ENCODE measurements at regions not wholly inside any gene's neighbourhood (a gene's known extent, or its start where the extent isn't known, plus 50 kb on each side); places are given as distances from the start of the nearest gene placed in this dataset.
"Not testable (repeated sequence)": the region's sequence is repeated elsewhere in the genome, so short reads cannot be mapped to it uniquely, and the experiment has no call there.

DNA sequence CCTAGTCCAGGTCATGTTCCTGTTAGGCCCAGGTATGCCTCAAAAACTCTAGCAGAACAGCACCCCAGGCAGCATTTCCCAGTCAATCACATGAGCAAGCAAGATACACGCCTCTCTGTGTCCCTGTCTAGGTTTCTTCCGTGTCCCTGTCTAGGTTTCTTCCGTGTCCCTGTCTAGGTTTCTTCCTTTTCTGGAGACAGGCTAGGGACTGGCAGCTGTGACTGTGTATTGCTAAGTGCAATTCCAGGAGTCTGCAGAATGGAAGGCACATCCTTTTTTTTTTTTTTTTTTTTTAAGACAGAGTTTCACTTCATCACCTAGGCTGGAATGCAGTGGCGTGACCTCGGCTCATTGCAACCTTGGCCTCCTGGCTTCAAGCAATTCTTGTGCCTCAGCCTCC, 77.6 kb downstream of the SETD4 start:
- DNase-seq (ENCODE audit: low read depth in 2 of 2), result no peak

DNA sequence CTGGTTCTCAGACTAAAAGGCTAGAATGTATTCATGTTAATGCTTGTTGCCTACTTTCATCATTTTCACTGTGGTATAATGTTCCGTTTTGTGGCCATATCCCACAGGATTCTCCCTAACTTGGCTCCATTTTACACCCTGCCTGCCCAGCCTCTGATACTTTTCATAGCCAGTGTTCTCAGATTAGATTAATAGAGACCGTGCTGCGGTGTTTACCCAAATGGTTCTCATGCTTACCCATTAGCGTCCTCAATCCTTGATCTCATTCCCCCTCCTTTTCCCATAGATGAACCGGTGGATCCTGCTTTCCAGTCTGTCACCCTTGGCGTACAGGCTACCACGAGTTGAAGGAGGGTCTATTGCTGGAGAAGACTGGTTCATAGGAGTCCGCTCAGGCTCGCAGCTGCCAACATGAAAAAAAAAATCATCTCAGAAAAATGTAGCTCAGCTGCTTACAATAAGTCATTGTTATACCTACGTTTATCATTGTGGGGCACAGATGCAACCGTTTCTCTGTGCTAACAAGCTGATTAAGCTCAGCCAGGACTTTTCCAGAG, 78.7 kb downstream of the SETD4 start:
- no peak for DNase-seq (ENCODE audit: low read depth in 2 of 2)

DNA sequence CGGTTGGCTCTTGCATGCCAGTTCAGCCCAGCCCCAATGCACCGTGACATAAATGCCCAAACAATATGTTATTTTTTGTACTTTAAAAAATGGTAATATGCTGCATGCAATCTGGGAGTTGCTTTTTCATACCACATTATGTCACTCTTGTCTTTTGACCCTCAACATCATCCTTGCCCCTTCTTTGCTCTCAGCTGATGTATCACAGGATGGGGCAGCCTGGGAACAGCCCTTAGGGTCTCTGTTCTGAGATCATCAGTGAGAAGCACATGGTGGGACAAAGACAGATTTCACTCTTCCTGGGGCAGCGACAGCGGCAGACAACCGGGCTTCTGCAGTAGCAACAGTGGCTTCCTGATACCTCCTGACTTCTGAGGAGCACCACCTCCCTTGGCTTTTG, 79.5 kb downstream of the SETD4 start:
- no peak for DNase-seq (ENCODE audit: low read depth in 2 of 2)

- DNase-seq (ENCODE audit: low read depth in 2 of 2), result not testable (repeated sequence)
Observed at GRCh38 chr21:35977860-35978259, 82.5 kb downstream of the SETD4 start.

DNA sequence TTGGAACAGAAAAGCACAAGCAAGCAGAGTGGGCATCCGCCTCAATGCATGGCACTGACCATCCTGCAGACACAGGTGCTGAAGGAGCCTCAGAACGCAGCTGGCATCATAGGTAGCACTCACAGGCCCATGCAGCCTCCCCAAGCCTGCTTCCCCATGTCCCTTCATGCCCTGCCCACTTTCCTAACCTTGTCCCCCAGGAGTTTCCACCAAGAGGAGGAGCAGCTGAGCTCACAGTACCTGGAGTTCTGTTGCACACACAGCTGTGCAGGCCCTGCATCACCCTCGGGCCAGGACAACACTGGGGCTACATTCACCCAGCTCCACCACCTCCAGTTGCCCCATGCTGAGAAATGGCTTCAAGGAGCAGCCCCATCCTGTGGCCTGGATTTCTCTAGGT, 83.4 kb downstream of the SETD4 start:
- DNase-seq (ENCODE audit: low read depth in 2 of 2), result no peak

DNA sequence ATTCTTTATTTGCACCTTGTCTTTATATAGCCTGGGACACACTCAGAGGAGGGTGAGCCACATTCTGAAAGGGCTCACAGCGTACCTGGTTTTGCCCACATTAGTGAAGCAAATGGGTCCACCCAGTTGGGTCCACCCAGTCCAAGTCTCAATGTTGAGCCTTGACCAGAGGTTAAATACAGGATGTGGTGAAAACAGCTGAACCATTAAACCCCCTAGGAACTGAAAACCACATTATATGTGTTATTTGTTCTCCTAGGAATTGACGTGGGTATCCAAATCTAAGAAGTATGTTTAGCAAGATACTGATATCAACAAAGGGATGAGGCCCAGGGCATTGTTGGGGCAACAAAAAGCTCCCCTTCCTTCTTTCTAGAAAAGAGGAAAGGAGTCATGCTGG, 83.8 kb downstream of the SETD4 start:
- no peak for DNase-seq (ENCODE audit: low read depth in 2 of 2)

DNA sequence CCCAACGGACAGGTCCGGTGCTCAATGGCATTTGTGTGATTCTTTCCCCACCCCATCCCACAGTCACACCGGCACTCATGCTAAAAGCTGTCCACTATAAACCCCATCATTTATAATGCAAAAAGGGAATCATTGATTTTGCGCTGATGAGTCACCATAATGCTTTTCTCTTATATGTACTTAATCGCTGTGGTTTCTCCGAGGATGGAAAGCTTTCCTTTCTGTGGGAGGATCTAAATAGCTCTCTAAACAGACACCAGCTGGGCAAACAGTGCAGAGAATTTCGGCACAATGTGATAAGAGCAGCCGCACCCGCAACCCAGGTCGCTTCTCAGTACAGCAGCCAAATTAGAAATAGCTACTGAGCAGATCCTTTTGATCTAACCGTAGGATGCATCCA, 85.6 kb downstream of the SETD4 start:
- DNase-seq (ENCODE audit: low read depth in 2 of 2), result no peak

GRCh38 chr21:35971824-35972223, 88.5 kb downstream of the SETD4 start:
- no peak for DNase-seq (ENCODE audit: low read depth in 2 of 2)

- no peak for DNase-seq (ENCODE audit: low read depth in 2 of 2)
Observed at GRCh38 chr21:35969281-35969680, 91.0 kb downstream of the SETD4 start.

GRCh38 chr21:35968564-35968963, 91.8 kb downstream of the SETD4 start:
- DNase-seq (ENCODE audit: low read depth in 2 of 2), result no peak

DNA sequence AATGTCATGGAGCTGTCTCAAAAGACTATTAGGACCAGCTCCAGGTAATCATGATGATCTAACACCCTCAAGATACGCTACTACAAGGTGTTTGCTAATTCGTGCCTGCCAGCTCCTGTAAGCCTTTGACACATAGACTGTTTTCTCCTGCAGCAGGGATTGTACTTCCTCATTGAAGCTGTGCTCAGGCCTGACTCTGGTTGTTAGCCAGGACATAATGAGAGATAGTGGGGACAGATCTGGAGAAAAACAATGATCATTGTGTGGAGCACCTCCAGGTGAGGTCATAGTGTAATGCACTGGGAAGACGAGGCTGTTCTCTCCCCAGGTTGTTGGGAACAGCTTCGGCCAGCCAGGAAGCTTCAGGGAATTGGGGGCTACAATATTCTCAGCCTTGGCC, 94.6 kb downstream of the SETD4 start:
- DNase-seq (ENCODE audit: low read depth in 2 of 2), result no peak

DNA sequence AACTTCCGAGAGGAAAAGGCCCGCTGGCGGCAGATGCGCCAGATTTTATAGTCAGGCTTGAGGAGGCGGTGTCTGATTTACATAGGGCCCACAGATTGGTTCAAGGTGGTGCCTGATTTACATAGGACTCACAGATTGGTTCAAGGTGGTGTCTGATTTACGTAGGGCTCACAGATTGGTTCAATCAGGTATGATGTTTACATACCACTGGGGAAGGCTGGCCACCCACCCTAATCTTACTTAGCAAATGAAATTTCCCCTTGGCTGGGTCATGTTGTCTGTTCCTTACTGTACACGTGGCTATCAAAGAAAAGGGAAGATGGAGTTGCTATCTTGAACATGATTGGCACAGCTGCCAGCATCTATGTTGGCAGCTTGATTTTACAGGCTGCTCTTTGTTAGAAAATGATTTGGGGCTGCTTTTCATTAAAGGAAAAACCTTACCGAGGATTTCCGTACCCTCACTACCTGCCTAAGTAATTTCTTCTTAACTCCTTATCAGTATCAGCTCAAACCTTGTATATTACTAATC, 96.3 kb downstream of the SETD4 start:
- DNase-seq (ENCODE audit: low read depth in 2 of 2), result no peak

DNA sequence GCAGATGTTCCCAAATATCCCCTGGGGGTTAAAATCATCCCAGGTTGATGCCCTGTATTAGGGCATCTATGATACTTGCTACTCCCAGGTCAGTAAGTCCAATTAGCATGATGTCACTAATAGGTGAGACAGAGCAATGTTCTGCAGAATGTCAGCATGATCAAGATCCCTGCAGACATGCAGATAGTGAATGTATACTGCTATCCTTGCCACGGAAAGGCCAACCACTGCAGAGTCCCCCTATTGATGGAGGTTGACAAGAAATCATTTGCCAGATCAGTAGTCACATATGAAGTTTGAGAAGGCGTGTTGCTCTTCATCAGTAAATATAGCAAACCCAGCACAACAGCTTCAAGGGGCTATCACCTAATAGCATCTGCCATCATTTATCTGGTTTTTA, 97.4 kb downstream of the SETD4 start:
- no peak for DNase-seq (ENCODE audit: low read depth in 2 of 2)

DNA sequence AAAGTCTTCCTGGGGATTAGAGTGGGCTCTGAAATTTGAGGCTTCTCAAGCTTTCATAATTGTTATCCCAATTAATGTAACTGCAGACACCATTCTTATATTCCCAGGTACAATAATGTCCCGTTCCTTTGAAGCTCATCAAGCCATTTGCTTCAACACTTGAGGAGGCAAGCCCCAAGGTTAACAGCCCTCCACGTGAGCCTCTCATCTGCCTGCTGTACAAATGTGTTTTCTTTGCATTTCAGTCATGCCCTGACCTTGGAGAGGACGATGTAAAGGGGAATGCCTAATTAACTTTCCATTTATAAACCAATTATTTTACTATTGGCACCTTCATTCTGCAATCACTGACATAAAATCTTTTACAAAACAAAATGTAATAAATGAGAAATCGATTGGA, 106.3 kb downstream of the SETD4 start:
- DNase-seq (ENCODE audit: low read depth in 2 of 2), result no peak

DNA sequence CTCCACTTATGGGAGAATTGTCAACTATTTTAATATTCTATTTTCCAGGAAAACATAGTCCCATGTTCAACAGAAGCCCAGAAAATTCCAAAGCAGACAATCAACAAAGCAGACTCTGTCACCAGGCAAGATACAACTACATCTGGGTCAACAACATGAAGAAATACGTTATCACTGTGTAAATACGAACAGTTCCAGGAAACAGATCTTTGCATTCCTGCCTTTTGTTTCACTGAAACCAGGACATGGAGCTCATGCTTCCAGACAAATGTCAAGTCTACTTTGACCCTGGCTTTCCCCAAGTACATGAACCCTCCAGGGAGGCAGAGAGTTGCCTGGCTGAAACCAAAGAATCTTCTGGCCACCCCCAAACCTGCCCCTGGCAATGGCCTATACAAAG, 106.7 kb downstream of the SETD4 start:
- DNase-seq (ENCODE audit: low read depth in 2 of 2), result no peak

GRCh38 chr21:35952651-35953340, 107.5 kb downstream of the SETD4 start:
- no peak for DNase-seq (ENCODE audit: low read depth in 2 of 2)

DNA sequence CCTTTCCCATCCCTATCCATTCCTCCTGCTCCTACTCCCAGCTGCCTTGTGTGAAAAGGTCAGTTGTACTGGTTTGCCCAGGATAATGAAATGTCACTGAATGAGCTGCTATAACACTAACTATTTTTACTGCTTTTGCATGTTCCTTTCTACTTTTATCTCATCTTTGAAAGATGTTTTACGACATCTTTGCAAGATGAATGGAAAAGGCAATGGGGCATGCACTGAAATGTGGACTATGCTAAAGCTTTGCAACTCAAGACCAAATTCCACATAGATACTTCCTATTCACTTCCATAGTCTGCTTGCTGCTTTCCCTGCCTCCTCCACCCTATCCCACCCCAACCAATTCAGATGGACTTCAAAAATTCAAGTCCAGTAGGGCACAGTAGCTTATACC, 111.3 kb downstream of the SETD4 start:
- DNase-seq (ENCODE audit: low read depth in 2 of 2), result no peak

DNA sequence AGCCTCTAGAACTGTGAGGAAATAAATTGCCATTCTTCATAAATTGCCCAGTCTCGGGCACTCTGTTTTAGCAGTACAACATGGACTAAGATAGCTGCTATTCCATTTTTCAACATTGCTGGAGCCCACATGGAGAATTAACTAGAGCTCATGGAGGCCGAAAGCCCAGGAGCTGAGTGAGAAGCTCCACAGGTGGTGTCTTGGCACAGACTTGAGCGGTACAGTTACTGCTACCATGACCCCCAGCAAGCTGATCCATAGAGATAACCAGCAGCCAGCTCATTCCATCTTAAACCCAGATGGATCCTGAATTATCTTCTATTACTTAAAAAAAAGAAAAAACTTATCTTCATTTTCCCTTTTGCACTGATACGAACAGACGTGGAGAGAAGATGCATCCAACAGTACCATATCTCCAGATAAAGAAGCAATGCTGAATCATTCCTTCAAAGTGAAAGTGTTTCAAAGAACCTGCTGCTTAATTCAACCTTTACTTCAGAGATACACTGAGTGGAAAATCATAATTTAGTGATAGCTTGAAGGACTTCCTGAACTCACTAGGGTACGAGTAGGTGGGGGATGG, 115.1 kb downstream of the SETD4 start:
- no peak for DNase-seq (ENCODE audit: low read depth in 2 of 2)

GRCh38 chr21:35943752-35944151, 116.6 kb downstream of the SETD4 start:
- no peak for DNase-seq (ENCODE audit: low read depth in 2 of 2)

- DNase-seq (ENCODE audit: low read depth in 2 of 2), result no peak
Observed at GRCh38 chr21:35942211-35943144, 117.8 kb downstream of the SETD4 start.

DNA sequence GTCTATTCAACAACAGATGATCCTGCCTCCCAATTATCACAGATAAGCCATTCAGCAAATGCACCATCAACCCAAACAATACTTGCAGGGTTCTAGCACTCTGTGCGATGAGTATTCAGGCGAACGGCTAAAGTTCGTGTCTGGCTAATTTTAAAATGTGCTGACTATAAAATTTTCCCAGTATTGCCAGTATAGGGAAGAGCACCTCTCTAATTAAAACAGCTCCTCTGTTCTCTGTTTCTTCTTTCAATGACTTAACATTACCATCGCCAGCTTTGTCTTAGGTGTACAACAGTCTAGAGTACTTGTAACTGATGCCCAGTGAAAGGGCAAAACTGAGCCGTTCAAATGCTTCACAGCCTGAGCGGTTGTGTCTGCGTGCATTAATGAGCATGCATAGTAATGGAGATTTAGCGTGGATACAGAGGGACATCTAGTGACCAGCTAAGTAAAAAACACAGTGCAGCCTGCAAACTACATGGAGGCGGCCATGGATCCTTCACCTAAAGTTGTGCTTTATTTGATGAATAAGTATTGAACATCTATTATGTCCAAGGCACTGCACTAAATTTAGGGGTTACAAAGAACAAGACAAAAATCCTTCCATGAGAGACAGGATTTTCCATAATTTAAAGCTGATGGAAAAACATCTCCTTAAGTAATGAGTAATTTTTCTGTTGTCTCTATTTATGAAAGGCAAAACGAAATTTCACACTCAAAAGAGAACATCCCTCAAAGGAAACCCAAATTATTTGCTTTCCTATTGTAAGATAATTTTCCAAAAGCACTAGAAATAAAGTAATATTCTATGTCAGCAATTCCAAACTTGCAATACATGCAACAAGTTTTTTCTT, 120.0 kb downstream of the SETD4 start:
- no peak for DNase-seq (ENCODE audit: low read depth in 2 of 2)

Measured in stimulated activated CD8-positive, alpha-beta memory T cell treated with anti-CD3 and anti-CD28 coated beads, Interleukin-7, amount 100 ng/mL, for 1 hour (primary cell).